ENCODE measurements at regions not wholly inside any gene's neighbourhood (a gene's known extent, or its start where the extent isn't known, plus 50 kb on each side); places are given as distances from the start of the nearest gene placed in this dataset.

DNA sequence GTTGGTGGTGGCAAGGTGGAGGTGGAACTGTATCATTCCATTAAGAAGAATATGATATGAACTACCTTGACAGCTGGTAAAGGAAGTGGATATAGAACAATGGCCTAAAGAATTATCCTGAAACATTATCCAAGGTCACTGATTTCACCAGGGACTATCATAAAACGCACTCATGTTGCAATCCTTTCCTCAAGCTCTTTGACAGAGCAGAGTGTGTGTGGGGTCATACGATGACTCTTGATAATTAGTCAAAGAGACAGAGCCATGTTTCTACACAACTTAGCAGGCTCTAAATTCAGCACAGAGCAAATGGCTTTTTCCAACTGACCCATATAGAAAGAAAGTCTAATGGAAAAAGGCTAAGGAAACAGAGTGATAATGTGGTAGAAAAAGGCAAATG lies 126.4 kb upstream of the ANKFN1 start:
- no peaks in the 10 kb centered on the region for H3K4me1 ChIP-seq
- no peaks in the 10 kb centered on the region for H3K36me3 ChIP-seq
- no peaks in the 10 kb centered on the region for H3K9me3 ChIP-seq
- no peak for DNase-seq
- H3K4me3 ChIP-seq, result no peak overlapping the region
- no peak overlapping the region for H3K27ac ChIP-seq
- TF ChIP-seq POLR2A (IDR thresholded peaks at IDR 0.05), result no peak
- TF ChIP-seq, protein P1, sequence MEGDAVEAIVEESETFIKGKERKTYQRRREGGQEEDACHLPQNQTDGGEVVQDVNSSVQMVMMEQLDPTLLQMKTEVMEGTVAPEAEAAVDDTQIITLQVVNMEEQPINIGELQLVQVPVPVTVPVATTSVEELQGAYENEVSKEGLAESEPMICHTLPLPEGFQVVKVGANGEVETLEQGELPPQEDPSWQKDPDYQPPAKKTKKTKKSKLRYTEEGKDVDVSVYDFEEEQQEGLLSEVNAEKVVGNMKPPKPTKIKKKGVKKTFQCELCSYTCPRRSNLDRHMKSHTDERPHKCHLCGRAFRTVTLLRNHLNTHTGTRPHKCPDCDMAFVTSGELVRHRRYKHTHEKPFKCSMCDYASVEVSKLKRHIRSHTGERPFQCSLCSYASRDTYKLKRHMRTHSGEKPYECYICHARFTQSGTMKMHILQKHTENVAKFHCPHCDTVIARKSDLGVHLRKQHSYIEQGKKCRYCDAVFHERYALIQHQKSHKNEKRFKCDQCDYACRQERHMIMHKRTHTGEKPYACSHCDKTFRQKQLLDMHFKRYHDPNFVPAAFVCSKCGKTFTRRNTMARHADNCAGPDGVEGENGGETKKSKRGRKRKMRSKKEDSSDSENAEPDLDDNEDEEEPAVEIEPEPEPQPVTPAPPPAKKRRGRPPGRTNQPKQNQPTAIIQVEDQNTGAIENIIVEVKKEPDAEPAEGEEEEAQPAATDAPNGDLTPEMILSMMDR (IDR thresholded peaks at IDR 0.05), result no peak
- no peaks in the 10 kb centered on the region for H3K27me3 ChIP-seq

DNA sequence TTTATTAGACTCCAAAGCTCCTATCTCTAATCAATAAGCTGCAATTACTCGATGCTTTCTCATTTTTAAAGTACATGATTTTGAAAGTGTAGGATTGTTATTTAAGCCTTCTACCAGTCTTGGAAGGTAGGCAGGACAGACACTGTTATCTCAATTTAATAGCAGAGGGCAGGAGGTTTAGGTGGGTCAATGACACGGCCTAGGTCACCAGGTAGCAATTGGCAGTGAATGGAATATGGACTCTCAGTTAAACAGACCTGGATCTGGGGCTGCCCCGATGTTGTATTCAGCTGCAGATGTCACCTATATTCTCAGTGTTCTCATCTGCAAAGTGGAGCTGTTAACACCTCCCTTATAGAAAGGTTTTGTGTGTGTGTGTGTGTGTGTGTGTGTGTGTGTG lies 124.4 kb upstream of the ANKFN1 start:
- no peaks in the 10 kb centered on the region for H3K4me1 ChIP-seq
- no peak overlapping the region for H3K27ac ChIP-seq
- DNase-seq, result no peak
- H3K9me3 ChIP-seq, result no peaks in the 10 kb centered on the region
- no peak overlapping the region for H3K4me3 ChIP-seq
- TF ChIP-seq, protein P1 (IDR thresholded peaks at IDR 0.05), result no peak
- TF ChIP-seq POLR2A (IDR thresholded peaks at IDR 0.05), result no peak
- no peaks in the 10 kb centered on the region for H3K27me3 ChIP-seq
- H3K36me3 ChIP-seq, result no peaks in the 10 kb centered on the region

DNA sequence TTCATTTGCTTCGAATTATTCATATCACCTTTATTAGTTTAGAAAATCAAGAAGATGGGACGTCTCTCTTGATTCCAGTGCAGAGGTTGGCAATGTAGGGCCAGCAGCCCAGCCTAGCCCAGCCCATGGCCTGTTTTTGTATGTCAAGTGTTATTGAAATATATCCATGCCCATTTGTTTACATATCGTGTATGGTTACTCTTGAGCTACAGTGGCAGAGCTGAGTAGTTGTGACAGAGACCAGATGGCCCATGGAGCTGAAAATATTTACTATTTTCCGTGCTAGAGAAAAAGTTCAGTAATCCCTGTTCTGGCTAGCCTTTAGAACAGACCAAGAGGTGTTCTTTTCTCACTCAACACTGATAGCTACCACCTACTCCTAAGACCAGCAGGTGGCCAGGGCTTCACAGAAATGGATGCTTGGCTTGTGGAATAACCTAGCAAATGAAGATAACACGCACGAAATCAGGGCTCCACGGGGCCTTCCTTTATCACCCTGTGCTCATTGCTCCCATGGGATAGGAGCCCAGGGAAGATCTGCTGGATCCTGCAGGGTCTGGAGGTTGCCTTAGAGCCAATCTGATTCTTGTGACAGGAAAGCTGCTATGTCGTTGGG lies 123.2 kb upstream of the ANKFN1 start:
- Histone ChIP-seq H3K36me3 (no peaks in the 10 kb centered on the region), H3K4me1 (no peaks in the 10 kb centered on the region), H3K9me3 (no peaks in the 10 kb centered on the region), H3K4me3 (no peak overlapping the region), H3K27me3 (no peaks in the 10 kb centered on the region), H3K27ac (no peak overlapping the region)
- TF ChIP-seq POLR2A (IDR thresholded peaks at IDR 0.05), result no peak
- TF ChIP-seq, protein P1 (IDR thresholded peaks at IDR 0.05), result no peak
- DNase-seq, result no peak

DNA sequence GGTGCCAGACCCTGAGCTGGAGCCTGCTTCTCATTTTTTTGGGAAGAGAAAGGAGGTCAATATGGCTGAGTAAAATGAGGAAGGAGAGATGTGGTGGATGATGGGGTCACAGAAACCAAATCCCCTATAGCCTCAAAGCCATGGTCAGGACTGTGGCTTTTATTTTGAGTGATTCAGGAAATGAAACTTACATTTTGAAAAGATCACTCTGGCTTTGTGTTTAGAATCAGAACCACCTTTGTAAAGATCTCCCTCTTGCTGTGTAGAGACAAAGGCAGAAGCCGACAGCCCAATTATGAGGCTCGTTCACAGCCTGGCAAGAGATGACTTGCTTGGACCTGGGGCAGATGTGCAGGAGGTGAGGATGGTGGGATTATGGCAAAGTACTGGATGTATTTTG lies 121.6 kb upstream of the ANKFN1 start:
- no peaks in the 10 kb centered on the region for H3K27me3 ChIP-seq
- H3K27ac ChIP-seq, result no peak overlapping the region
- H3K9me3 ChIP-seq, result no peaks in the 10 kb centered on the region
- H3K4me3 ChIP-seq, result no peak overlapping the region
- H3K4me1 ChIP-seq, result no peaks in the 10 kb centered on the region
- TF ChIP-seq, protein P1 (IDR thresholded peaks at IDR 0.05), result no peak
- TF ChIP-seq POLR2A (IDR thresholded peaks at IDR 0.05), result no peak
- no peaks in the 10 kb centered on the region for H3K36me3 ChIP-seq
- DNase-seq, result no peak

DNA sequence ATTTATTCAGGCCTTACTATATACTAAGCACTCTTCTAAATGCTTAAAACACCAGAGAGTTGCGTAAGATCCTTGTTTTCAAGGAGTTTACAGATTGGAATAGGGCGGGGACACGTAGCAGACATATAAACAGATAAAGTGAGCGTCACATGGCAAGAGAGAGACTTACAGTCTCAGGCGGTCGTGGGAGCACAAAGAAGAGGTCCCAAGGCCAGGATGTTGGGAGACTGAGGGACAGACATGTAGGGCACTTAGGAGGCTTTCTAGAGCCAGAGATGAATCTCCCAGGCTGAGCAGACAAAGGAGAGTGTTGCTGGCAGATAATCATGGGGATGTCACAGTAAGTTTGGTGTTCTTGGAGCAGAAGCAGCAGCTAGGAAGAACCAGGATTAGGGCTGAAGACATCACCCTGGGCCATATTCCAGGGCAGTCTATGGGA lies 119.1 kb upstream of the ANKFN1 start:
- DNase-seq, result no peak

More for the DNA sequence above, 119.1 kb upstream of the ANKFN1 start:
- Histone ChIP-seq H3K4me1 (no peaks in the 10 kb centered on the region), H3K4me3 (no peak overlapping the region), H3K36me3 (no peaks in the 10 kb centered on the region), H3K27me3 (no peaks in the 10 kb centered on the region), H3K27ac (no peak overlapping the region), H3K9me3 (no peaks in the 10 kb centered on the region)
- TF ChIP-seq, protein P1 (IDR thresholded peaks at IDR 0.05), result no peak
- TF ChIP-seq POLR2A (IDR thresholded peaks at IDR 0.05), result no peak

Data from Peyer's patch (tissue), 4 donors.